Type B pancreatic cell (in vitro differentiated cells): ENCODE measurements at regions not wholly inside any gene's neighbourhood (a gene's known extent, or its start where the extent isn't known, plus 50 kb on each side); places are given as distances from the start of the nearest gene placed in this dataset.
"Not testable (repeated sequence)": the region's sequence is repeated elsewhere in the genome, so short reads cannot be mapped to it uniquely, and the experiment has no call there.

Experiments used
- DNase-seq: peaks from one replicate; pipeline ENCODE4 v3.0.0; 2021; ENCODE audit warnings: mixed read lengths; ENCODE audit not compliant: unreplicated experiment; ENCODE audit errors: extremely low spot score
- H3K27ac Mint-ChIP-seq: 2 replicates; pipeline ENCODE4 v1.8.0; 2021; ENCODE audit warnings: mild to moderate bottlenecking, mixed read lengths
- H3K27me3 Mint-ChIP-seq: 2 replicates; pipeline ENCODE4 v1.8.0; 2021; ENCODE audit warnings: mixed read lengths
- H3K36me3 Mint-ChIP-seq: 2 replicates; pipeline ENCODE4 v1.8.0; 2021; ENCODE audit warnings: mixed read lengths
- H3K4me1 Mint-ChIP-seq: one replicate; pipeline ENCODE4 v1.8.0; 2021; ENCODE audit warnings: mixed read lengths; ENCODE audit not compliant: unreplicated experiment
- H3K4me3 Mint-ChIP-seq: 2 replicates; pipeline ENCODE4 v1.8.0; 2021; ENCODE audit warnings: mild to moderate bottlenecking, mixed read lengths
- H3K9me3 Mint-ChIP-seq: 2 replicates; pipeline ENCODE4 v1.8.0; 2021; ENCODE audit warnings: mixed read lengths
- TF ChIP-seq, protein P1 (sequence below): fragments of 200-600 bp; sonication (generic); conservative IDR thresholded peaks from 2 replicates; pipeline ENCODE4 v1.5.0; 2021; ENCODE audit warnings: antibody characterized with exemption, mild to moderate bottlenecking

GRCh38 chr13:78065141-78065540, 146.5 kb upstream of the EDNRB start:
- no peaks in the 10 kb centered on the region for H3K36me3 Mint-ChIP-seq
- no peak for DNase-seq
- no peaks in the 10 kb centered on the region for H3K9me3 Mint-ChIP-seq
- TF ChIP-seq, protein P1, sequence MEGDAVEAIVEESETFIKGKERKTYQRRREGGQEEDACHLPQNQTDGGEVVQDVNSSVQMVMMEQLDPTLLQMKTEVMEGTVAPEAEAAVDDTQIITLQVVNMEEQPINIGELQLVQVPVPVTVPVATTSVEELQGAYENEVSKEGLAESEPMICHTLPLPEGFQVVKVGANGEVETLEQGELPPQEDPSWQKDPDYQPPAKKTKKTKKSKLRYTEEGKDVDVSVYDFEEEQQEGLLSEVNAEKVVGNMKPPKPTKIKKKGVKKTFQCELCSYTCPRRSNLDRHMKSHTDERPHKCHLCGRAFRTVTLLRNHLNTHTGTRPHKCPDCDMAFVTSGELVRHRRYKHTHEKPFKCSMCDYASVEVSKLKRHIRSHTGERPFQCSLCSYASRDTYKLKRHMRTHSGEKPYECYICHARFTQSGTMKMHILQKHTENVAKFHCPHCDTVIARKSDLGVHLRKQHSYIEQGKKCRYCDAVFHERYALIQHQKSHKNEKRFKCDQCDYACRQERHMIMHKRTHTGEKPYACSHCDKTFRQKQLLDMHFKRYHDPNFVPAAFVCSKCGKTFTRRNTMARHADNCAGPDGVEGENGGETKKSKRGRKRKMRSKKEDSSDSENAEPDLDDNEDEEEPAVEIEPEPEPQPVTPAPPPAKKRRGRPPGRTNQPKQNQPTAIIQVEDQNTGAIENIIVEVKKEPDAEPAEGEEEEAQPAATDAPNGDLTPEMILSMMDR, result no peak
- no peak overlapping the region for H3K4me3 Mint-ChIP-seq
- H3K27me3 Mint-ChIP-seq, result no peaks in the 10 kb centered on the region
- H3K4me1 Mint-ChIP-seq, result no peaks in the 10 kb centered on the region
- no peak overlapping the region for H3K27ac Mint-ChIP-seq

GRCh38 chr13:78061806-78062205, 143.2 kb upstream of the EDNRB start:
- H3K27me3 Mint-ChIP-seq, result no peaks in the 10 kb centered on the region

GRCh38 chr13:78060966-78061365, 142.3 kb upstream of the EDNRB start:
- H3K27me3 Mint-ChIP-seq, result no peaks in the 10 kb centered on the region
- H3K4me1 Mint-ChIP-seq, result no peaks in the 10 kb centered on the region
- TF ChIP-seq, protein P1, result no peak
- H3K36me3 Mint-ChIP-seq, result no peaks in the 10 kb centered on the region
- no peak for DNase-seq
- H3K27ac Mint-ChIP-seq, result no peak overlapping the region
- no peaks in the 10 kb centered on the region for H3K9me3 Mint-ChIP-seq
- H3K4me3 Mint-ChIP-seq, result no peak overlapping the region

More at GRCh38 chr13:78061806-78062205, 143.2 kb upstream of the EDNRB start:
- H3K4me3 Mint-ChIP-seq, result no peak overlapping the region
- no peaks in the 10 kb centered on the region for H3K4me1 Mint-ChIP-seq
- H3K27ac Mint-ChIP-seq, result no peak overlapping the region
- H3K36me3 Mint-ChIP-seq, result no peaks in the 10 kb centered on the region
- H3K9me3 Mint-ChIP-seq, result no peaks in the 10 kb centered on the region
- DNase-seq, result no peak
- TF ChIP-seq, protein P1, result no peak

DNA sequence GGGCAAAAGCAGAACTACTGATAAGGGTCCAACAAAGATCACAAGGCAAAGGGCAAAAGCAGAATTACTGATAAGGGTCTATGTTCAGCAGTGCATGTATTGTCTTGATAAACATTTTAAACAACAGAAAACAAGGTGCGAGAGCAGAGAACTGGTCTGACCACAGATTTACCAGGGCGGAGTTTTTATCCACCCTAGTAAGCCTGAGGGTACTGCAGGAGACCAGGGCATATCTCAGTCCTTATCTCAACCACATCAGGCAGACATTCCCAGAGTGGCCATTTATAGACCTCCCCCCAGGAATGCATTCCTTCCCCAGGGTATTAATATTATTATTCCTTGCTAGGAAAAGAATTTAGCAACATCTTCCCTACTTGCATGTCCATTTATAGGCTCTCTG, 138.2 kb upstream of the EDNRB start:
- H3K27me3 Mint-ChIP-seq, H3K4me1 Mint-ChIP-seq, H3K27ac Mint-ChIP-seq, H3K4me3 Mint-ChIP-seq, H3K36me3 Mint-ChIP-seq, DNase-seq, H3K9me3 Mint-ChIP-seq: not testable (repeated sequence)

DNA sequence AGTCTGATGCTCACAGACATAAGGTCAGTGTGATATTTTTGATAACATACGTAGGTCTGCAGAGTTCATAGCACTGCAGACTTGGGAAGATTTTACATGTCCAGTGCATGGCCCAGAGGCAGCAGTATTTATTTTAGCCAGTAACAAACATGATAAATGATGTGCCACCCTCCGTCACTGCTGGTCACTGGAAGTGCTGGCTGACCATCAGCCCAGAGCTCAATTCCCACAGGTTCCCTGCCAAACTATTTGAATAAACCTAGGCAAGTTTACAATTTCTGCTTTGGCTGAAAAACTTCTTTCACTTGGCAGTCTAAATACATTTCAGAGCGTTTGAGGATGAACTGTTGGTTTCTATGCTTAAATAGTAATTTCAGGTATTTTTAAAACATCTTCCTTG, 135.5 kb upstream of the EDNRB start:
- Mint-ChIP-seq H3K27ac (no peak overlapping the region), H3K36me3 (no peaks in the 10 kb centered on the region), H3K27me3 (no peaks in the 10 kb centered on the region), H3K9me3 (no peaks in the 10 kb centered on the region), H3K4me1 (no peaks in the 10 kb centered on the region), H3K4me3 (no peak overlapping the region)
- TF ChIP-seq, protein P1, result no peak
- DNase-seq, result no peak

- TF ChIP-seq, protein P1, result no peak
- H3K27me3 Mint-ChIP-seq, result no peaks in the 10 kb centered on the region
Observed at GRCh38 chr13:78047151-78047550, 128.5 kb upstream of the EDNRB start.

More at GRCh38 chr13:78047151-78047550, 128.5 kb upstream of the EDNRB start:
- no peaks in the 10 kb centered on the region for H3K36me3 Mint-ChIP-seq
- no peak overlapping the region for H3K4me3 Mint-ChIP-seq
- H3K4me1 Mint-ChIP-seq, result no peaks in the 10 kb centered on the region
- H3K9me3 Mint-ChIP-seq, result no peaks in the 10 kb centered on the region
- H3K27ac Mint-ChIP-seq, result no peak overlapping the region
- no peak for DNase-seq
